WTC11 (cell line): ENCODE measurements at regions not wholly inside any gene's neighbourhood (a gene's known extent, or its start where the extent isn't known, plus 50 kb on each side); places are given as distances from the start of the nearest gene placed in this dataset.

Experiments
- ATAC-seq: fragments of 200-7000 bp; cut with Tn5 transposase; 2 replicates; pipeline ENCODE4 v1.10.0; 2021; ENCODE audit warnings: mild to moderate bottlenecking, moderate library complexity
- CTCF ChIA-PET: fragments of 300-600 bp; sonication (Branson Sonifier 250); formaldehyde crosslinking; loops from one replicate; lab custom pipeline; 2021; ENCODE audit warnings: antibody characterized with exemption; lab: Charles Lee
- POLR2A ChIA-PET: fragments of 350-600 bp; sonication (Branson Sonifier 250); formaldehyde crosslinking; loops from one replicate; lab custom pipeline; 2021; ENCODE audit warnings: antibody characterized with exemption; lab: Charles Lee
- DNase-seq: peaks from one replicate; pipeline ENCODE4 v3.0.0; 2021; ENCODE audit warnings: low spot score
- H3K27ac Mint-ChIP-seq: 2 replicates; pipeline ENCODE4 v1.8.0; 2021; ENCODE audit warnings: mixed read lengths
- H3K27me3 Mint-ChIP-seq: 2 replicates; pipeline ENCODE4 v1.8.0; 2021; ENCODE audit warnings: low read depth, mild to moderate bottlenecking, moderate library complexity, mixed read lengths
- H3K36me3 Mint-ChIP-seq: 2 replicates; pipeline ENCODE4 v1.8.0; 2021; ENCODE audit warnings: mixed read lengths
- H3K4me1 Mint-ChIP-seq: 2 replicates; pipeline ENCODE4 v1.8.0; 2022; ENCODE audit warnings: mixed read lengths
- H3K4me3 Mint-ChIP-seq: 2 replicates; pipeline ENCODE4 v1.8.0; 2021; ENCODE audit warnings: mild to moderate bottlenecking, moderate library complexity, mixed read lengths
- H3K9me3 Mint-ChIP-seq: 2 replicates; pipeline ENCODE4 v1.8.0; 2021; ENCODE audit warnings: mixed read lengths
- CBFB ChIP-seq: sonication (generic); formaldehyde crosslinking; IDR thresholded peaks from 2 replicates; pipeline ENCODE4 v1.8.1; 2022; ENCODE audit warnings: mild to moderate bottlenecking, low read depth, missing genetic modification reagents
- CTCF ChIP-seq: fragments of 200-600 bp; IDR thresholded peaks from 2 replicates; pipeline ENCODE4 v1.8.0; 2022; ENCODE audit warnings: antibody characterized with exemption
- E2F4 ChIP-seq: sonication (generic); formaldehyde crosslinking; IDR thresholded peaks from 2 replicates; pipeline ENCODE4 v1.8.1; 2022; ENCODE audit warnings: low read depth, mild to moderate bottlenecking, moderate library complexity, missing genetic modification reagents, borderline replicate concordance
- EMX1 ChIP-seq: fragments of 250-450 bp; sonication (Bioruptor Pico); IDR thresholded peaks from 2 replicates; pipeline ENCODE4 v1.8.0; 2021; ENCODE audit warnings: mild to moderate bottlenecking
- FOXJ3 ChIP-seq: sonication (generic); formaldehyde crosslinking; IDR thresholded peaks from 2 replicates; pipeline ENCODE4 v1.9.0; 2021; ENCODE audit warnings: missing genetic modification reagents, mild to moderate bottlenecking, borderline replicate concordance
- IRF1 ChIP-seq: sonication (generic); formaldehyde crosslinking; IDR thresholded peaks from 2 replicates; pipeline ENCODE4 v1.8.0; 2023; ENCODE audit warnings: missing genetic modification reagents
- IRF2 ChIP-seq: sonication (generic); formaldehyde crosslinking; IDR thresholded peaks from 2 replicates; pipeline ENCODE4 v1.8.0; 2022; ENCODE audit warnings: low read depth, missing genetic modification reagents, borderline replicate concordance
- JAZF1 ChIP-seq: fragments of 250-450 bp; sonication (Bioruptor Pico); IDR thresholded peaks from 2 replicates; pipeline ENCODE4 v1.9.0; 2021; ENCODE audit warnings: moderate library complexity, mild to moderate bottlenecking, inconsistent platforms
- MLX ChIP-seq: sonication (generic); formaldehyde crosslinking; IDR thresholded peaks from 2 replicates; pipeline ENCODE4 v1.8.1; 2023; ENCODE audit warnings: mild to moderate bottlenecking, missing genetic modification reagents, moderate library complexity
- MXD4 ChIP-seq: fragments of 250-450 bp; sonication (Bioruptor Pico); IDR thresholded peaks from 2 replicates; pipeline ENCODE4 v1.8.0; 2021; ENCODE audit warnings: mild to moderate bottlenecking, moderate library complexity, borderline replicate concordance
- NFATC4 ChIP-seq: fragments of 250-450 bp; sonication (Bioruptor Pico); IDR thresholded peaks from 2 replicates; pipeline ENCODE4 v1.9.0; 2021; ENCODE audit warnings: mild to moderate bottlenecking
- NFE2L1 ChIP-seq: sonication (generic); formaldehyde crosslinking; IDR thresholded peaks from 2 replicates; pipeline ENCODE4 v1.8.1; 2023; ENCODE audit warnings: missing genetic modification reagents
- NFYB ChIP-seq: sonication (generic); formaldehyde crosslinking; conservative IDR thresholded peaks from 2 replicates; pipeline ENCODE4 v1.8.0; 2022; ENCODE audit warnings: low read depth, missing genetic modification reagents
- OVOL2 ChIP-seq: fragments of 250-450 bp; sonication (Bioruptor Pico); IDR thresholded peaks from 2 replicates; pipeline ENCODE4 v1.9.0; 2021; ENCODE audit warnings: mild to moderate bottlenecking, borderline replicate concordance
- RELA ChIP-seq: sonication (generic); formaldehyde crosslinking; IDR thresholded peaks from 2 replicates; pipeline ENCODE4 v1.8.1; 2022; ENCODE audit warnings: missing genetic modification reagents, mild to moderate bottlenecking, borderline replicate concordance
- SP1 ChIP-seq: sonication (generic); formaldehyde crosslinking; conservative IDR thresholded peaks from 2 replicates; pipeline ENCODE4 v1.8.1; 2022; ENCODE audit warnings: missing genetic modification reagents
- TEAD4 ChIP-seq: sonication (generic); formaldehyde crosslinking; IDR thresholded peaks from 2 replicates; pipeline ENCODE4 v1.8.0; 2022; ENCODE audit warnings: mild to moderate bottlenecking, missing genetic modification reagents
- USF2 ChIP-seq: sonication (generic); formaldehyde crosslinking; IDR thresholded peaks from 2 replicates; pipeline ENCODE4 v1.8.1; 2023; ENCODE audit warnings: mild to moderate bottlenecking, missing genetic modification reagents, moderate library complexity
- ZBTB21 ChIP-seq: sonication (generic); formaldehyde crosslinking; IDR thresholded peaks from 2 replicates; pipeline ENCODE4 v1.8.1; 2023; ENCODE audit warnings: mild to moderate bottlenecking, missing genetic modification reagents, borderline replicate concordance
- ZNF281 ChIP-seq: sonication (generic); formaldehyde crosslinking; IDR thresholded peaks from 2 replicates; pipeline ENCODE4 v1.8.0; 2023; ENCODE audit warnings: mild to moderate bottlenecking, missing genetic modification reagents
- ZNF396 ChIP-seq: fragments of 250-450 bp; sonication (Bioruptor Pico); IDR thresholded peaks from 2 replicates; pipeline ENCODE4 v1.8.0; 2021; ENCODE audit warnings: mild to moderate bottlenecking, moderate library complexity, borderline replicate concordance
- ZNF671 ChIP-seq: fragments of 250-450 bp; sonication (Bioruptor Pico); IDR thresholded peaks from 2 replicates; pipeline ENCODE4 v1.8.0; 2021; ENCODE audit warnings: mild to moderate bottlenecking

GRCh38 chr3:106124818-106125217 is 256.0 kb upstream of the CBLB start:
- Mint-ChIP-seq H3K27ac (no peak overlapping the region), H3K9me3 (no peaks in the 10 kb centered on the region), H3K36me3 (no peaks in the 10 kb centered on the region), H3K27me3 (no peaks in the 10 kb centered on the region), H3K4me1 (peaks cover 3% of the 10 kb centered on the region; the same call in 1 of the 2 replicates), H3K4me3 (no peak overlapping the region)
- POLR2A ChIA-PET = no interaction called here
- no peak for DNase-seq
- no peak for TF ChIP-seq JAZF1
- TF ChIP-seq EMX1 (CRISPR knock-in tag) = no peak
- TF ChIP-seq ZNF396 (CRISPR knock-in tag) = no peak
- TF ChIP-seq FOXJ3 = no peak
- TF ChIP-seq SP1 (CRISPR knock-in tag) = no peak
- no peak for TF ChIP-seq ZNF671 (CRISPR knock-in tag)
- TF ChIP-seq MXD4 (CRISPR knock-in tag) = no peak
- no peak for TF ChIP-seq NFATC4 (CRISPR knock-in tag)
- CTCF ChIA-PET = interaction anchor here (1.3 kb wide), 1 partner anchor 187 kb away, joined by 3 read pairs; no protein-coding TSS in a partner anchor
- peak; percentile 47 for ATAC-seq

GRCh38 chr3:106125321-106125720 is 256.5 kb upstream of the CBLB start:
- no peaks in the 10 kb centered on the region for H3K27me3 Mint-ChIP-seq
- ATAC-seq = no peak
- H3K9me3 Mint-ChIP-seq = no peaks in the 10 kb centered on the region
- no peak overlapping the region for H3K27ac Mint-ChIP-seq
- H3K4me3 Mint-ChIP-seq = no peak overlapping the region
- ChIA-PET CTCF (interaction anchor here (1.3 kb wide), 1 partner anchor 187 kb away, joined by 3 read pairs; no protein-coding TSS in a partner anchor), POLR2A (no interaction called here)
- peaks cover 3% of the 10 kb centered on the region; the same call in 1 of the 2 replicates for H3K4me1 Mint-ChIP-seq
- no peak for DNase-seq
- TF ChIP-seq ZBTB21 (no peak), IRF2 (no peak), E2F4 (CRISPR knock-in tag) (no peak), EMX1 (CRISPR knock-in tag) (no peak), OVOL2 (CRISPR knock-in tag) (no peak), MXD4 (CRISPR knock-in tag) (no peak), TEAD4 (CRISPR knock-in tag) (no peak), ZNF281 (CRISPR knock-in tag) (no peak), RELA (CRISPR knock-in tag) (no peak), USF2 (CRISPR knock-in tag) (no peak), NFE2L1 (CRISPR knock-in tag) (no peak), MLX (CRISPR knock-in tag) (no peak), CTCF (no peak), CBFB (CRISPR knock-in tag) (no peak), IRF1 (CRISPR knock-in tag) (no peak), NFYB (no peak)
- H3K36me3 Mint-ChIP-seq = no peaks in the 10 kb centered on the region
